GM23248 (cell line): ENCODE measurements at regions not wholly inside any gene's neighbourhood (a gene's known extent, or its start where the extent isn't known, plus 50 kb on each side); places are given as distances from the start of the nearest gene placed in this dataset.

Experiments used
- DNase-seq: peaks from one replicate; pipeline ENCODE4 v3.0.0-alpha.2; 2015
- H2AFZ ChIP-seq: fragments of 200-600 bp; sonication (generic); 2 replicates; pipeline ENCODE4 v1.6.1; 2016; ENCODE audit warnings: antibody characterized with exemption
- H3F3A ChIP-seq: fragments of 200-600 bp; sonication (generic); 2 replicates; pipeline ENCODE4 v1.6.1; 2016; ENCODE audit warnings: mild to moderate bottlenecking, antibody characterized with exemption, mixed run types; ENCODE audit not compliant: insufficient read depth
- H3K27ac ChIP-seq: fragments of 200-600 bp; sonication (generic); 2 replicates; pipeline ENCODE4 v1.5.1; 2016; ENCODE audit warnings: mild to moderate bottlenecking
- H3K27me3 ChIP-seq: fragments of 200-600 bp; sonication (generic); replicated peaks from 2 replicates; pipeline ENCODE4 v1.6.1; 2016; ENCODE audit warnings: mild to moderate bottlenecking; ENCODE audit not compliant: insufficient read depth
- H3K36me3 ChIP-seq: fragments of 200-600 bp; sonication (generic); 2 replicates; pipeline ENCODE4 v1.6.1; 2016; ENCODE audit warnings: low read depth, mild to moderate bottlenecking
- H3K4me1 ChIP-seq: fragments of 200-600 bp; sonication (generic); 2 replicates; pipeline ENCODE4 v1.6.1; 2016; ENCODE audit warnings: mild to moderate bottlenecking; ENCODE audit not compliant: insufficient read depth
- H3K4me2 ChIP-seq: fragments of 200-600 bp; sonication (generic); one replicate; pipeline ENCODE4 v1.6.1; 2016; ENCODE audit warnings: mild to moderate bottlenecking; ENCODE audit not compliant: unreplicated experiment
- H3K4me3 ChIP-seq: fragments of 200-600 bp; sonication (generic); 2 replicates; pipeline ENCODE4 v1.5.1; 2016; ENCODE audit warnings: mild to moderate bottlenecking
- H3K79me2 ChIP-seq: fragments of 200-600 bp; sonication (generic); 2 replicates; pipeline ENCODE4 v1.6.1; 2016; ENCODE audit warnings: mild to moderate bottlenecking; ENCODE audit not compliant: insufficient read depth
- H3K9ac ChIP-seq: fragments of 200-600 bp; sonication (generic); 2 replicates; pipeline ENCODE4 v1.6.1; 2016; ENCODE audit warnings: mild to moderate bottlenecking
- H3K9me2 ChIP-seq: fragments of 200-600 bp; sonication (generic); 2 replicates; pipeline ENCODE4 v1.6.1; 2016; ENCODE audit warnings: mixed run types, mild to moderate bottlenecking, moderate library complexity; ENCODE audit not compliant: insufficient read depth
- H3K9me3 ChIP-seq: fragments of 200-600 bp; sonication (generic); one replicate; pipeline ENCODE4 v1.6.1; 2017; ENCODE audit warnings: low read depth
- H4K20me1 ChIP-seq: fragments of 200-600 bp; sonication (generic); 2 replicates; pipeline ENCODE4 v1.6.0; 2016; ENCODE audit not compliant: insufficient read depth
- EZH2 ChIP-seq: fragments of 200-600 bp; sonication (generic); IDR thresholded peaks from 2 replicates; pipeline ENCODE4 v1.6.1; 2018; ENCODE audit warnings: antibody characterized with exemption, mild to moderate bottlenecking; ENCODE audit not compliant: insufficient read depth, poor library complexity, severe bottlenecking
- EZH2phosphoT487 ChIP-seq: fragments of 200-600 bp; sonication (generic); IDR thresholded peaks from 2 replicates; pipeline ENCODE4 v1.6.1; 2018; ENCODE audit warnings: antibody characterized with exemption, moderate library complexity, mild to moderate bottlenecking, low read depth; ENCODE audit not compliant: insufficient read depth
- WGBS, 2 experiments: methylation state at CpG; one replicate each; pipeline ENCODE4 v1.1.6; 2015 to 2017; ENCODE audit warnings: low lambda C conversion rate in 2 of 2, low coverage in 1 of 2; ENCODE audit errors: missing lambda C conversion rate in 2 of 2; 5-methylcytosine and 5-hydroxymethylcytosine counted together
- in situ Hi-C: fragments of 300-500 bp; cut with MboI; formaldehyde crosslinking; loops from 2 replicates; pipeline ENCODE4 v1.15.0; 2020

DNA sequence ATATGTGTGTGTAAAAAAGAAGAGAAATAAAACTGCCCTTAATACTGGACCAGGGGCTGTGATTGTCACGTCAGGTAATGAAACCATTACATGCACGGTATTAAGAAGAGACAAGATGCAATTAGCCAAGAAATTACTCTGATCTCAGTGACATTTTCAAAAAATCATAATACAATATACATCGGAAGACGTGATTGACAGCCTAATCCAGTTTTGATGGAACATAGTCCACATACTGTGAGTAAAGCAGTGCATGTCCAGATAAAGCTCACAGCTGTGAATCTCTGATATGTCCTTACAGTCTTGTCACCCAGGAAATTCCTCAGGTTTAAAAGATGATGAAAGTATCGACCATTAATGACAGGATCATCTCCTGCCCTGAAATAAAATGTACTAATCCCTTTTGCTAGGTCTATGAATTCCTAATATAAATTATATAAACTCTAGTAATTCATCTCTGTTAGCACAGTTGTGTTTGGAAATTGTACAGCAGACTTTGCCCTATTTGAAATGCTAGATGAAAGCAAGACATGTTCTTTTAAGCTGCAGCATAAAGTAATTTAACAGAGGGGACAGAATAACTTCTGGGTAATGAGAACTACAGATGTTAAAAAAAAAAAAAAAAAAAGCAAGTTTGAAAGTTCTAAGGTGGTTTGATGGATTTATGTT, 119.5 kb upstream of the TMCO5A start:
- H4K20me1 ChIP-seq: no peaks in the 10 kb centered on the region
- H3K27me3 ChIP-seq: no peaks in the 10 kb centered on the region
- no peaks in the 10 kb centered on the region for H3K79me2 ChIP-seq
- no peaks in the 10 kb centered on the region for H3K4me1 ChIP-seq
- no peak overlapping the region for H3K4me2 ChIP-seq
- H3K9me3 ChIP-seq: no peaks in the 10 kb centered on the region
- H3K27ac ChIP-seq: no peak overlapping the region
- no peak overlapping the region for H3K9ac ChIP-seq
- H3K9me2 ChIP-seq: no peaks in the 10 kb centered on the region
- in situ Hi-C loops: no loop called here
- peaks cover 3% of the 10 kb centered on the region; the same call in 1 of the 2 replicates for H3F3A ChIP-seq
- no peak overlapping the region for H2AFZ ChIP-seq
- H3K36me3 ChIP-seq: no peaks in the 10 kb centered on the region
- no peak overlapping the region for H3K4me3 ChIP-seq
- no peak for DNase-seq
- TF ChIP-seq EZH2: no peak
- no peak for TF ChIP-seq EZH2phosphoT487
- 56 to 60% methylated on average over 5 of the region's 5 CpGs for WGBS, 2 experiments

GRCh38 chr15:37818152-37818677, 116.2 kb upstream of the TMCO5A start:
- Histone ChIP-seq H3K9me2 (no peaks in the 10 kb centered on the region), H3K27ac (no peak overlapping the region), H3K79me2 (no peaks in the 10 kb centered on the region), H3F3A (peaks cover 3% of the 10 kb centered on the region; the same call in 1 of the 2 replicates), H4K20me1 (no peaks in the 10 kb centered on the region), H3K9ac (no peak overlapping the region), H3K4me3 (no peak overlapping the region), H3K36me3 (no peaks in the 10 kb centered on the region), H3K4me1 (no peaks in the 10 kb centered on the region), H2AFZ (no peak overlapping the region), H3K9me3 (no peaks in the 10 kb centered on the region), H3K27me3 (no peaks in the 10 kb centered on the region), H3K4me2 (no peak overlapping the region)
- no peak for DNase-seq
- no peak for TF ChIP-seq EZH2
- no peak for TF ChIP-seq EZH2phosphoT487
- in situ Hi-C loops: no loop called here
- 61 to 66% methylated on average over 11 of the region's 11 CpGs for whole genome bisulfite sequencing, 2 experiments

DNA sequence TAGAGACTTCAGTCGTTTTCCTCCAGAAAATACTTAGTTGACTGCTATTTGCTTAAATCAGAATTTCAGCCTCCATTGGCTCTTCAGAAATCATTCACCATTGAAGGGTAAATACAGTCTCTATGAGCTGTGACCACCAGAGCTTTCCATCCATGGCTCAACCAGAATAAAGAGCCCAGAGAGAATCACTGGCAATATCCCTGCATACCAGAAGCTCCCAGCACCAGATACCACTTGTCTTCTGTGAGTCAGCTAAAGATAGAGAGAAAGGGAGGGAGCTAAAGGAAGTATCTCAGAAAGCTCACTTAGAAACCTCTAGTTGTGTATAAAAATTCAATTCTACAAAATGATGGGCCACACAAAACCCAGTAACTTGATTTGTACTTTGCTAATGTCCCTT, 115.2 kb upstream of the TMCO5A start:
- Histone ChIP-seq H3K9me3 (no peaks in the 10 kb centered on the region), H3K27ac (no peak overlapping the region), H3K36me3 (no peaks in the 10 kb centered on the region), H3K4me1 (no peaks in the 10 kb centered on the region), H3K4me3 (no peak overlapping the region), H3F3A (peaks cover 3% of the 10 kb centered on the region; the same call in 1 of the 2 replicates), H3K4me2 (no peak overlapping the region), H4K20me1 (no peaks in the 10 kb centered on the region), H3K27me3 (no peaks in the 10 kb centered on the region), H3K9ac (no peak overlapping the region), H2AFZ (no peak overlapping the region), H3K79me2 (no peaks in the 10 kb centered on the region), H3K9me2 (no peaks in the 10 kb centered on the region)
- peak; percentile 25 for DNase-seq
- TF ChIP-seq EZH2 (no peak), EZH2phosphoT487 (no peak)
- WGBS, 2 experiments: 93 to 97% methylated on average over 1 of the region's 1 CpG
- in situ Hi-C loops: no loop called here

- H3K9me2 ChIP-seq: no peaks in the 10 kb centered on the region
- H3K4me2 ChIP-seq: no peak overlapping the region
- H3K27me3 ChIP-seq: no peaks in the 10 kb centered on the region
- no peak overlapping the region for H3K9ac ChIP-seq
- no peak overlapping the region for H3K27ac ChIP-seq
- peaks cover 6% of the 10 kb centered on the region for H3K4me1 ChIP-seq
- TF ChIP-seq EZH2phosphoT487: no peak
- TF ChIP-seq EZH2: no peak
- H2AFZ ChIP-seq: no peak overlapping the region
- DNase-seq: no peak
- H3K36me3 ChIP-seq: no peaks in the 10 kb centered on the region
- H3F3A ChIP-seq: peaks cover 11% of the 10 kb centered on the region
- in situ Hi-C loops: no loop called here
- no peaks in the 10 kb centered on the region for H3K9me3 ChIP-seq
- H3K79me2 ChIP-seq: no peaks in the 10 kb centered on the region
- no peaks in the 10 kb centered on the region for H4K20me1 ChIP-seq
- WGBS, 2 experiments: 47 to 52% methylated on average over 10 of the region's 10 CpGs
- no peak overlapping the region for H3K4me3 ChIP-seq
Observed at GRCh38 chr15:37820380-37821128, 113.9 kb upstream of the TMCO5A start.
